Ovary (tissue), 3 donors: ENCODE measurements at regions not wholly inside any gene's neighbourhood (a gene's known extent, or its start where the extent isn't known, plus 50 kb on each side); places are given as distances from the start of the nearest gene placed in this dataset.

Experiments
- CTCF ChIP-seq, 3 donors: fragments of 450-650 bp in 2 of 3; fragments of 200-600 bp in 1 of 3; IDR thresholded peaks; one replicate each; pipeline versions ENCODE4 v1.5.1 to v1.8.0; 2016 to 2022; ENCODE audit warnings: antibody characterized with exemption in 3 of 3, mild to moderate bottlenecking in 1 of 3
- POLR2A ChIP-seq: fragments of 450-650 bp; IDR thresholded peaks from one replicate; pipeline ENCODE4 v1.6.1; 2017; ENCODE audit warnings: antibody characterized with exemption, mild to moderate bottlenecking, moderate library complexity
- donor health status: DM: no; HTN: no; CAD: no.

GRCh38 chr4:180860089-180860720, 1383.0 kb upstream of the TENM3 start:
- TF ChIP-seq POLR2A (no peak), CTCF (IDR thresholded peaks at IDR 0.05) (no peak)
